K562 (cell line): ENCODE measurements at regions not wholly inside any gene's neighbourhood (a gene's known extent, or its start where the extent isn't known, plus 50 kb on each side); places are given as distances from the start of the nearest gene placed in this dataset.

Experiments used
- CCAR2 ChIP-seq: fragments of 200-400 bp; formaldehyde crosslinking; IDR thresholded peaks from 2 replicates; pipeline ENCODE4 v1.6.1; 2017; ENCODE audit warnings: mild to moderate bottlenecking, low read depth, low read length
- HNRNPL ChIP-seq: fragments of 200-400 bp; formaldehyde crosslinking; IDR thresholded peaks from 2 replicates; pipeline ENCODE4 v1.6.1; 2017; ENCODE audit warnings: low read depth, mild to moderate bottlenecking, low read length
- HNRNPLL ChIP-seq: fragments of 200-400 bp; formaldehyde crosslinking; IDR thresholded peaks from 2 replicates; pipeline ENCODE4 v1.6.1; 2017; ENCODE audit warnings: low read length, low read depth, mild to moderate bottlenecking; ENCODE audit not compliant: poor library complexity, severe bottlenecking
- MAFF ChIP-seq: IDR thresholded peaks from 2 replicates; pipeline ENCODE4 v1.6.1; 2012; ENCODE audit warnings: low read length, improper control_type of control experiment
- RBM34 ChIP-seq: fragments of 200-400 bp; formaldehyde crosslinking; IDR thresholded peaks from 2 replicates; pipeline ENCODE4 v1.6.1; 2018; ENCODE audit warnings: low read length, borderline replicate concordance; ENCODE audit not compliant: insufficient read depth
- YY1 ChIP-seq, 3 experiments: IDR thresholded peaks; 2 replicates each; pipeline ENCODE4 v1.6.1; 2011; ENCODE audit warnings: low read length in 2 of 3, mild to moderate bottlenecking in 2 of 3, moderate library complexity in 2 of 3, borderline replicate concordance in 1 of 3, control low read depth in 1 of 3, low read depth in 1 of 3; ENCODE audit not compliant: insufficient read depth in 3 of 3, insufficient replicate concordance in 2 of 3, control insufficient read depth in 1 of 3, insufficient read length in 1 of 3; ENCODE audit errors: extremely low read depth in 1 of 3
- TF ChIP-seq, protein P1 (sequence below): IDR thresholded peaks from 2 replicates; pipeline ENCODE4 v1.6.1; 2014; ENCODE audit warnings: antibody characterized with exemption
- TF ChIP-seq, protein P2 (sequence below): fragments of 450-650 bp; IDR thresholded peaks from 2 replicates; pipeline ENCODE4 v1.6.1; 2016
- TF ChIP-seq, protein P3 (sequence below): fragments of 250-450 bp; sonication (Bioruptor Pico); IDR thresholded peaks from 2 replicates; pipeline ENCODE4 v1.5.0; 2021; ENCODE audit warnings: mild to moderate bottlenecking, moderate library complexity
- TF ChIP-seq, protein P4 (sequence below): sonication (generic); formaldehyde crosslinking; IDR thresholded peaks from 2 replicates; pipeline ENCODE4 v1.8.0; 2022; ENCODE audit warnings: mild to moderate bottlenecking, missing genetic modification reagents
- TF ChIP-seq, protein P5 (sequence below): fragments of 450-650 bp; formaldehyde crosslinking; IDR thresholded peaks from 2 replicates; pipeline ENCODE4 v1.4.0; 2022; ENCODE audit warnings: missing genetic modification characterization
- TF ChIP-seq, protein P6 (sequence below): fragments of 200-800 bp; sonication (Bioruptor generic); IDR thresholded peaks from 2 replicates; pipeline ENCODE4 v1.6.1; 2017; ENCODE audit warnings: missing genetic modification characterization, missing compliant biosample characterization

DNA sequence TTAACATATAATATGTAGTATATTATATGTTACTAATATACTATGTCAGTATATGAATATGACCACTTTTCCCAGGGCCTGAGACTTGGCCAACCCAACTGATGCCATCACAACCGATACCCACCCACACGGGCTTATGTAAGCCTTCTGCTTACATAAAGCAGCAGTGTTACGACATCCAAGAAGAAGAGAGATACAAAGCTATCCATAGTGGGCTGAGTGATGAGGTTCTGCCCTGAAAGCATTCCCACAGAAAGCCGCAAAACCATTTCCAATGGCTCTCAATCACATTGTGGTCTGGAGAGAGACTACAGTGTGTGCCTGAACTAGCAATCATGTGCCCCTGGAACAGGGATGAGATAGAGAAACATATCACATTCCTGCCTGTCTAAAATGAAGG is 177.9 kb downstream of the PLOD2 start (continued):
- TF ChIP-seq, protein P1, sequence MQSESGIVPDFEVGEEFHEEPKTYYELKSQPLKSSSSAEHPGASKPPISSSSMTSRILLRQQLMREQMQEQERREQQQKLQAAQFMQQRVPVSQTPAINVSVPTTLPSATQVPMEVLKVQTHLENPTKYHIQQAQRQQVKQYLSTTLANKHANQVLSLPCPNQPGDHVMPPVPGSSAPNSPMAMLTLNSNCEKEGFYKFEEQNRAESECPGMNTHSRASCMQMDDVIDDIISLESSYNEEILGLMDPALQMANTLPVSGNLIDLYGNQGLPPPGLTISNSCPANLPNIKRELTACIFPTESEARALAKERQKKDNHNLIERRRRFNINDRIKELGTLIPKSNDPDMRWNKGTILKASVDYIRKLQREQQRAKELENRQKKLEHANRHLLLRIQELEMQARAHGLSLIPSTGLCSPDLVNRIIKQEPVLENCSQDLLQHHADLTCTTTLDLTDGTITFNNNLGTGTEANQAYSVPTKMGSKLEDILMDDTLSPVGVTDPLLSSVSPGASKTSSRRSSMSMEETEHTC = no peak
- TF ChIP-seq, protein P2, sequence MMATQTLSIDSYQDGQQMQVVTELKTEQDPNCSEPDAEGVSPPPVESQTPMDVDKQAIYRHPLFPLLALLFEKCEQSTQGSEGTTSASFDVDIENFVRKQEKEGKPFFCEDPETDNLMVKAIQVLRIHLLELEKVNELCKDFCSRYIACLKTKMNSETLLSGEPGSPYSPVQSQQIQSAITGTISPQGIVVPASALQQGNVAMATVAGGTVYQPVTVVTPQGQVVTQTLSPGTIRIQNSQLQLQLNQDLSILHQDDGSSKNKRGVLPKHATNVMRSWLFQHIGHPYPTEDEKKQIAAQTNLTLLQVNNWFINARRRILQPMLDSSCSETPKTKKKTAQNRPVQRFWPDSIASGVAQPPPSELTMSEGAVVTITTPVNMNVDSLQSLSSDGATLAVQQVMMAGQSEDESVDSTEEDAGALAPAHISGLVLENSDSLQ = no peak
- TF ChIP-seq, protein P3, sequence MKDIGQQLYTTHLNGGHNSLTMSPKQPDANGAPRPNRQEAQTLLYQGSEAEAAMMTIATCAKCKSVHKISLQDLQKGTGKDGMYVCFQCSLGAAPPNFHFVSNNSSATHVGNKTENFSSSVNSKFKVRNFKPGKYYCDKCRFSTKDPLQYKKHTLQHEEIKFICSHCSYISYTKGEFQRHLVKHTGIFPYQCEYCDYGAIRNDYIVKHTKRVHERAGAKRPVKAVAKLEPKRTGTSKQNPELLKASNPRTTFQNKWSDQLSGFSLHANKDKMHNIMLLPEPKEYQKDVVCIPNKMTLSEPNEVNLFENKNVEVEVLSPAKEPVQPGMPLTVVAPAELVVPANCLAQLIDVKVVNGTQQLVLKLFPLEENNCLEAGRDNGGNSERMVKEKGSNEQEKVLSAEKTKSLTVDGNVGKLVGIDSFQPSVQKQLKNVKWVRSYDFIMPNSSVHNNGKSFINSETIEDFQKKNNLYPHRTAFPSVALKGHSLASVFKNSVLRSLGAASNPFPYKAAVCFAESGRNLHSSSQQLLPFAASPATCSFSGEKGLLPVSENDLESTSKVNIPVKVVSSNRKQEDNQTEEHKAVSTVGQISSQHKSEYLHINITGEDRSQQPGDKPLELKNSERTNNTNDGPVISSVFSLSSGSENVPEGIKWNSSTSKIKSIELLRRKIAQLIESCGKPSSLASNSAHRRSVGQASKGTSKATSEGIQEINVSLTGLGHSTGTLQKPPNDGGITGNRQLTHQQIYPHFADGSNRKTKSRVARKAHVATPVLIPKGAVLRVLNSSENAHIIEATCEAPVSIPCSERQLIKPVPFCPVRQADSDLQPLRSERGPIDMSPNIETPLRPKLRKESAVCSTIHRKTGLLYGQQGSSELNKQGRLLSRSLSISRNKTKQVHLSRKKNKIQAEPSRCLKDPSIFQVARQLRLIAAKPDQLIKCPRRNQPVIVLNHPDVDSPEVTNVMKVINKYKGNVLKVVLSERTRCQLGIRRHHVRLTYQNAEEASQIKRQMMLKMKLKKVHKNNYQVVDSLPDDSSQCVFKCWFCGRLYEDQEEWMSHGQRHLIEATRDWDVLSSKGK (CRISPR knock-in tag) = no peak
- TF ChIP-seq CCAR2 (no peak), HNRNPL (no peak), RBM34 (no peak), YY1 (IDR thresholded peaks at IDR 0.05; ENCODE audit: borderline replicate concordance in 1 of 3, control insufficient read depth in 1 of 3, extremely low read depth in 1 of 3, insufficient read depth in 3 of 3, insufficient read length in 1 of 3, insufficient replicate concordance in 2 of 3, low read depth in 1 of 3, low read length in 2 of 3) (no peak), HNRNPLL (no peak), MAFF (no peak)
- TF ChIP-seq, protein P4, sequence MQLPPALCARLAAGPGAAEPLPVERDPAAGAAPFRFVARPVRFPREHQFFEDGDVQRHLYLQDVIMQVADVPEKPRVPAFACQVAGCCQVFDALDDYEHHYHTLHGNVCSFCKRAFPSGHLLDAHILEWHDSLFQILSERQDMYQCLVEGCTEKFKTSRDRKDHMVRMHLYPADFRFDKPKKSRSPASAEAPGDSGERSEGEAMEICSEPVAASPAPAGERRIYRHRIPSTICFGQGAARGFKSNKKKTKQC (CRISPR knock-in tag) = no peak
- TF ChIP-seq, protein P5, sequence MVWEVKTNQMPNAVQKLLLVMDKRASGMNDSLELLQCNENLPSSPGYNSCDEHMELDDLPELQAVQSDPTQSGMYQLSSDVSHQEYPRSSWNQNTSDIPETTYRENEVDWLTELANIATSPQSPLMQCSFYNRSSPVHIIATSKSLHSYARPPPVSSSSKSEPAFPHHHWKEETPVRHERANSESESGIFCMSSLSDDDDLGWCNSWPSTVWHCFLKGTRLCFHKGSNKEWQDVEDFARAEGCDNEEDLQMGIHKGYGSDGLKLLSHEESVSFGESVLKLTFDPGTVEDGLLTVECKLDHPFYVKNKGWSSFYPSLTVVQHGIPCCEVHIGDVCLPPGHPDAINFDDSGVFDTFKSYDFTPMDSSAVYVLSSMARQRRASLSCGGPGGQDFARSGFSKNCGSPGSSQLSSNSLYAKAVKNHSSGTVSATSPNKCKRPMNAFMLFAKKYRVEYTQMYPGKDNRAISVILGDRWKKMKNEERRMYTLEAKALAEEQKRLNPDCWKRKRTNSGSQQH (CRISPR knock-in tag) = no peak
- TF ChIP-seq, protein P6, sequence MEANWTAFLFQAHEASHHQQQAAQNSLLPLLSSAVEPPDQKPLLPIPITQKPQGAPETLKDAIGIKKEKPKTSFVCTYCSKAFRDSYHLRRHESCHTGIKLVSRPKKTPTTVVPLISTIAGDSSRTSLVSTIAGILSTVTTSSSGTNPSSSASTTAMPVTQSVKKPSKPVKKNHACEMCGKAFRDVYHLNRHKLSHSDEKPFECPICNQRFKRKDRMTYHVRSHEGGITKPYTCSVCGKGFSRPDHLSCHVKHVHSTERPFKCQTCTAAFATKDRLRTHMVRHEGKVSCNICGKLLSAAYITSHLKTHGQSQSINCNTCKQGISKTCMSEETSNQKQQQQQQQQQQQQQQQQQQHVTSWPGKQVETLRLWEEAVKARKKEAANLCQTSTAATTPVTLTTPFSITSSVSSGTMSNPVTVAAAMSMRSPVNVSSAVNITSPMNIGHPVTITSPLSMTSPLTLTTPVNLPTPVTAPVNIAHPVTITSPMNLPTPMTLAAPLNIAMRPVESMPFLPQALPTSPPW (CRISPR knock-in tag) = no peak
